Esophagus squamous epithelium (tissue), 4 donors: ENCODE measurements at regions not wholly inside any gene's neighbourhood (a gene's known extent, or its start where the extent isn't known, plus 50 kb on each side); places are given as distances from the start of the nearest gene placed in this dataset.

Experiments
- POLR2A ChIP-seq, 4 donors: fragments of 450-650 bp; IDR thresholded peaks; one replicate each; pipeline ENCODE4 v1.6.1; 2017; ENCODE audit warnings: antibody characterized with exemption in 4 of 4, mild to moderate bottlenecking in 4 of 4, moderate library complexity in 3 of 4
- TF ChIP-seq, protein P1 (sequence below), 6 experiments: fragments of 450-650 bp in 4 of 6; fragments of 200-600 bp in 2 of 6; sonication (generic) in 2 of 6; IDR thresholded peaks; one replicate each; pipeline ENCODE4 v1.5.1; 2016 to 2019; ENCODE audit warnings: antibody characterized with exemption in 6 of 6, mild to moderate bottlenecking in 4 of 6, moderate library complexity in 4 of 6

DNA sequence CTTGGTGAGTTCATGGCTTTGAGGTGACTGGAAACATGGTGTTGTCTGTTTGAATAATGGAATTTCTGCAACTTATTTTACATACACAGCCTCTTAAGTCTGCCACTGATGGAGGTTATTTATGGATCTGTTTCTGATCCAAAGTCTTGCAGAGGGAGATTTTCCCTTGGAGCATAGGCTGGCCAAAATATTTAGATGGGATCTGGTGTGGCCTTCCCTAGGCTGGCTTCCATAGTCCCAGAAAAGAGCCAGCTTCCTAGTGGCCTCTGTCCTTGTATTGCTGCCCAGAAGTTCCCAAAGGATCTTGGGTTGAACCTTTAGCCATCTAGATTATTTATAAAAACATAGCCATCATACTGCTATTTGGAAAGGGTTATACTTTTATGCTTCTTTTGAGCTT lies 491.1 kb upstream of the RGS6 start:
- TF ChIP-seq, protein P1, sequence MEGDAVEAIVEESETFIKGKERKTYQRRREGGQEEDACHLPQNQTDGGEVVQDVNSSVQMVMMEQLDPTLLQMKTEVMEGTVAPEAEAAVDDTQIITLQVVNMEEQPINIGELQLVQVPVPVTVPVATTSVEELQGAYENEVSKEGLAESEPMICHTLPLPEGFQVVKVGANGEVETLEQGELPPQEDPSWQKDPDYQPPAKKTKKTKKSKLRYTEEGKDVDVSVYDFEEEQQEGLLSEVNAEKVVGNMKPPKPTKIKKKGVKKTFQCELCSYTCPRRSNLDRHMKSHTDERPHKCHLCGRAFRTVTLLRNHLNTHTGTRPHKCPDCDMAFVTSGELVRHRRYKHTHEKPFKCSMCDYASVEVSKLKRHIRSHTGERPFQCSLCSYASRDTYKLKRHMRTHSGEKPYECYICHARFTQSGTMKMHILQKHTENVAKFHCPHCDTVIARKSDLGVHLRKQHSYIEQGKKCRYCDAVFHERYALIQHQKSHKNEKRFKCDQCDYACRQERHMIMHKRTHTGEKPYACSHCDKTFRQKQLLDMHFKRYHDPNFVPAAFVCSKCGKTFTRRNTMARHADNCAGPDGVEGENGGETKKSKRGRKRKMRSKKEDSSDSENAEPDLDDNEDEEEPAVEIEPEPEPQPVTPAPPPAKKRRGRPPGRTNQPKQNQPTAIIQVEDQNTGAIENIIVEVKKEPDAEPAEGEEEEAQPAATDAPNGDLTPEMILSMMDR (IDR thresholded peaks at IDR 0.05), result no peak
- no peak for TF ChIP-seq POLR2A (IDR thresholded peaks at IDR 0.05)
